HG03159 (cell line): ENCODE measurements at regions not wholly inside any gene's neighbourhood (a gene's known extent, or its start where the extent isn't known, plus 50 kb on each side); places are given as distances from the start of the nearest gene placed in this dataset.
A peak's percentile ranks its signal among the peaks of the same experiment; 100 is the strongest.

Source experiments
- ATAC-seq: cut with Tn5 transposase; IDR thresholded peaks from one replicate; pipeline ENCODE4 v1.9.1; 2021; ENCODE audit warnings: mild to moderate bottlenecking, moderate library complexity; ENCODE audit not compliant: unreplicated experiment

GRCh38 chr6:132244744-132245143 is 156.5 kb downstream of the MOXD1 start:
- ATAC-seq: no peak

- no peak for ATAC-seq
Observed at GRCh38 chr6:132236744-132237143, 164.5 kb downstream of the MOXD1 start.

- no peak for ATAC-seq
Observed at GRCh38 chr6:132236281-132236680, 165.0 kb downstream of the MOXD1 start.

GRCh38 chr6:132235596-132236280 is 165.5 kb downstream of the MOXD1 start:
- no peak for ATAC-seq

- no peak for ATAC-seq
Observed at GRCh38 chr6:132234356-132234755, 166.9 kb downstream of the MOXD1 start.

GRCh38 chr6:132231121-132231884 is 170.0 kb downstream of the MOXD1 start:
- ATAC-seq: no peak

GRCh38 chr6:132228894-132229293 is 172.4 kb downstream of the MOXD1 start:
- ATAC-seq: no peak

GRCh38 chr6:132227904-132228303 is 173.4 kb downstream of the MOXD1 start:
- no peak for ATAC-seq

- no peak for ATAC-seq
Observed at GRCh38 chr6:132224943-132225342, 176.3 kb downstream of the MOXD1 start.

GRCh38 chr6:132220800-132221199 is 180.5 kb downstream of the MOXD1 start:
- no peak for ATAC-seq

- no peak for ATAC-seq
Observed at GRCh38 chr6:132219901-132220300, 181.4 kb downstream of the MOXD1 start.

- peak; percentile 65 for ATAC-seq
Observed at GRCh38 chr6:132218059-132218696, 183.1 kb downstream of the MOXD1 start.

- ATAC-seq: no peak
Observed at GRCh38 chr6:132215805-132216204, 185.5 kb downstream of the MOXD1 start.

GRCh38 chr6:132214716-132215115 is 186.6 kb downstream of the MOXD1 start:
- no peak for ATAC-seq

- no peak for ATAC-seq
Observed at GRCh38 chr6:132213732-132214131, 187.5 kb downstream of the MOXD1 start.

- no peak for ATAC-seq
Observed at GRCh38 chr6:132213191-132213590, 188.1 kb downstream of the MOXD1 start.

- no peak for ATAC-seq
Observed at GRCh38 chr6:132210886-132211563, 190.2 kb downstream of the MOXD1 start.

GRCh38 chr6:132209351-132209750 is 191.9 kb downstream of the MOXD1 start:
- ATAC-seq: no peak

- ATAC-seq: no peak
Observed at GRCh38 chr6:132207991-132208390, 193.3 kb downstream of the MOXD1 start.

GRCh38 chr6:132205946-132206345 is 195.3 kb downstream of the MOXD1 start:
- ATAC-seq: no peak

- no peak for ATAC-seq
Observed at GRCh38 chr6:132204591-132204990, 196.7 kb downstream of the MOXD1 start.
